ENCODE measurements at regions not wholly inside any gene's neighbourhood (a gene's known extent, or its start where the extent isn't known, plus 50 kb on each side); places are given as distances from the start of the nearest gene placed in this dataset.
A peak's percentile ranks its signal among the peaks of the same experiment; 100 is the strongest.

- no peak for DNase-seq
- no peak overlapping the region for H3K9ac ChIP-seq
Measured at GRCh38 chr2:19198381-19198780, 160.0 kb downstream of the OSR1 start.

GRCh38 chr2:19195661-19196060 lies 162.8 kb downstream of the OSR1 start:
- Histone ChIP-seq H3K4me1 (ENCODE audit: insufficient read depth) (no peaks in the 10 kb centered on the region), H3K27me3 (replicated peaks; ENCODE audit: insufficient read depth) (no peaks in the 10 kb centered on the region), H2AFZ (no peak overlapping the region), H3K9me3 (ENCODE audit: low read depth) (peaks cover 7% of the 10 kb centered on the region), H3K36me3 (ENCODE audit: low read depth) (no peaks in the 10 kb centered on the region), H3K79me2 (ENCODE audit: insufficient read depth) (no peaks in the 10 kb centered on the region), H3K4me2 (ENCODE audit: unreplicated experiment) (no peak overlapping the region), H3K9me2 (ENCODE audit: insufficient read depth) (no peaks in the 10 kb centered on the region), H3F3A (ENCODE audit: insufficient read depth) (no peaks in the 10 kb centered on the region), H3K9ac (no peak overlapping the region), H4K20me1 (ENCODE audit: insufficient read depth) (no peaks in the 10 kb centered on the region), H3K27ac (no peak overlapping the region), H3K4me3 (no peak overlapping the region)
- in situ Hi-C loops (cut with MboI), result no loop called here
- WGBS, 2 experiments (ENCODE audit: low coverage in 1 of 2, low lambda C conversion rate in 2 of 2, missing lambda C conversion rate in 2 of 2), result 64 to 78% methylated on average over 1 of the region's 1 CpG
- DNase-seq, result no peak
- no peak for TF ChIP-seq EZH2phosphoT487 (IDR thresholded peaks at IDR 0.05; ENCODE audit: insufficient read depth, low read depth)
- no peak for TF ChIP-seq EZH2 (IDR thresholded peaks at IDR 0.05; ENCODE audit: insufficient read depth, poor library complexity, severe bottlenecking)

More at GRCh38 chr2:19198381-19198780, 160.0 kb downstream of the OSR1 start:
- no peak overlapping the region for H3K4me2 ChIP-seq (ENCODE audit: unreplicated experiment)
- in situ Hi-C loops (cut with MboI), result no loop called here
- no peak overlapping the region for H2AFZ ChIP-seq
- no peak overlapping the region for H3K4me3 ChIP-seq
- H3K9me3 ChIP-seq (ENCODE audit: low read depth), result peaks cover 7% of the 10 kb centered on the region
- WGBS, 2 experiments (ENCODE audit: low coverage in 1 of 2, low lambda C conversion rate in 2 of 2, missing lambda C conversion rate in 2 of 2), result 25 to 27% methylated on average over 1 of the region's 1 CpG
- no peaks in the 10 kb centered on the region for H3F3A ChIP-seq (ENCODE audit: insufficient read depth)
- H3K4me1 ChIP-seq (ENCODE audit: insufficient read depth), result no peaks in the 10 kb centered on the region
- no peaks in the 10 kb centered on the region for H3K9me2 ChIP-seq (ENCODE audit: insufficient read depth)
- TF ChIP-seq EZH2 (IDR thresholded peaks at IDR 0.05; ENCODE audit: insufficient read depth, poor library complexity, severe bottlenecking), result no peak
- no peaks in the 10 kb centered on the region for H3K79me2 ChIP-seq (ENCODE audit: insufficient read depth)
- H4K20me1 ChIP-seq (ENCODE audit: insufficient read depth), result no peaks in the 10 kb centered on the region
- no peaks in the 10 kb centered on the region for H3K36me3 ChIP-seq (ENCODE audit: low read depth)
- H3K27me3 ChIP-seq (replicated peaks; ENCODE audit: insufficient read depth), result no peaks in the 10 kb centered on the region
- no peak overlapping the region for H3K27ac ChIP-seq

GRCh38 chr2:19189391-19189790 lies 169.0 kb downstream of the OSR1 start:
- 93 to 100% methylated on average over 1 of the region's 1 CpG for WGBS, 2 experiments (ENCODE audit: low coverage in 1 of 2, low lambda C conversion rate in 2 of 2, missing lambda C conversion rate in 2 of 2)
- no peak overlapping the region for H3K27ac ChIP-seq

GRCh38 chr2:19187323-19188020 lies 171.0 kb downstream of the OSR1 start:
- 80 to 85% methylated on average over 5 of the region's 5 CpGs for WGBS, 2 experiments (ENCODE audit: low coverage in 1 of 2, low lambda C conversion rate in 2 of 2, missing lambda C conversion rate in 2 of 2)
- no peak overlapping the region for H3K4me2 ChIP-seq (ENCODE audit: unreplicated experiment)
- no peaks in the 10 kb centered on the region for H3K79me2 ChIP-seq (ENCODE audit: insufficient read depth)
- no peak overlapping the region for H2AFZ ChIP-seq
- in situ Hi-C loops (cut with MboI), result no loop called here
- H3K4me3 ChIP-seq, result no peak overlapping the region
- H3K9ac ChIP-seq, result no peak overlapping the region
- no peaks in the 10 kb centered on the region for H3K9me2 ChIP-seq (ENCODE audit: insufficient read depth)
- H3K36me3 ChIP-seq (ENCODE audit: low read depth), result no peaks in the 10 kb centered on the region
- H3K27ac ChIP-seq, result no peak overlapping the region
- H4K20me1 ChIP-seq (ENCODE audit: insufficient read depth), result no peaks in the 10 kb centered on the region
- DNase-seq, result peak; percentile 65
- no peaks in the 10 kb centered on the region for H3F3A ChIP-seq (ENCODE audit: insufficient read depth)
- peaks cover 21% of the 10 kb centered on the region for H3K4me1 ChIP-seq (ENCODE audit: insufficient read depth)
- H3K9me3 ChIP-seq (ENCODE audit: low read depth), result no peaks in the 10 kb centered on the region
- TF ChIP-seq EZH2 (IDR thresholded peaks at IDR 0.05; ENCODE audit: insufficient read depth, poor library complexity, severe bottlenecking) (no peak), EZH2phosphoT487 (IDR thresholded peaks at IDR 0.05; ENCODE audit: insufficient read depth, low read depth) (no peak)
- no peaks in the 10 kb centered on the region for H3K27me3 ChIP-seq (replicated peaks; ENCODE audit: insufficient read depth)

More at GRCh38 chr2:19189391-19189790, 169.0 kb downstream of the OSR1 start:
- in situ Hi-C loops (cut with MboI), result no loop called here
- H3K4me3 ChIP-seq, result no peak overlapping the region
- no peak for DNase-seq
- H3K9me2 ChIP-seq (ENCODE audit: insufficient read depth), result no peaks in the 10 kb centered on the region
- no peaks in the 10 kb centered on the region for H3K9me3 ChIP-seq (ENCODE audit: low read depth)
- no peaks in the 10 kb centered on the region for H3F3A ChIP-seq (ENCODE audit: insufficient read depth)
- H3K4me2 ChIP-seq (ENCODE audit: unreplicated experiment), result no peak overlapping the region
- H3K9ac ChIP-seq, result no peak overlapping the region
- H3K79me2 ChIP-seq (ENCODE audit: insufficient read depth), result no peaks in the 10 kb centered on the region
- no peaks in the 10 kb centered on the region for H3K27me3 ChIP-seq (replicated peaks; ENCODE audit: insufficient read depth)
- H4K20me1 ChIP-seq (ENCODE audit: insufficient read depth), result no peaks in the 10 kb centered on the region
- peaks cover 21% of the 10 kb centered on the region for H3K4me1 ChIP-seq (ENCODE audit: insufficient read depth)
- TF ChIP-seq EZH2phosphoT487 (IDR thresholded peaks at IDR 0.05; ENCODE audit: insufficient read depth, low read depth) (no peak), EZH2 (IDR thresholded peaks at IDR 0.05; ENCODE audit: insufficient read depth, poor library complexity, severe bottlenecking) (no peak)
- H2AFZ ChIP-seq, result no peak overlapping the region
- H3K36me3 ChIP-seq (ENCODE audit: low read depth), result no peaks in the 10 kb centered on the region
